IMR-90 (cell line): ENCODE measurements at regions not wholly inside any gene's neighbourhood (a gene's known extent, or its start where the extent isn't known, plus 50 kb on each side); places are given as distances from the start of the nearest gene placed in this dataset.

Source experiments
- BHLHE40 ChIP-seq: fragments of 150-350 bp; IDR thresholded peaks from 2 replicates; pipeline ENCODE4 v1.6.1; 2016; ENCODE audit warnings: mild to moderate bottlenecking, low read depth, low read length
- CEBPB ChIP-seq: IDR thresholded peaks from 2 replicates; pipeline ENCODE4 v1.6.1; 2012; ENCODE audit warnings: low read depth, low read length, improper control_type of control experiment
- ELK1 ChIP-seq: fragments of 150-350 bp; IDR thresholded peaks from 2 replicates; pipeline ENCODE4 v1.6.1; 2016; ENCODE audit warnings: low read depth, mild to moderate bottlenecking, low read length, moderate library complexity, borderline replicate concordance
- FOS ChIP-seq: fragments of 150-350 bp; IDR thresholded peaks from 2 replicates; pipeline ENCODE4 v1.6.1; 2016; ENCODE audit warnings: low read depth, low read length
- NFE2L2 ChIP-seq: fragments of 150-350 bp; IDR thresholded peaks from 2 replicates; pipeline ENCODE4 v1.6.1; 2016; ENCODE audit warnings: low read depth, mild to moderate bottlenecking, low read length
- POLR2A ChIP-seq: IDR thresholded peaks from 2 replicates; pipeline ENCODE4 v1.6.1; 2012; ENCODE audit warnings: mild to moderate bottlenecking, low read depth, low read length
- RCOR1 ChIP-seq: IDR thresholded peaks from 2 replicates; pipeline ENCODE4 v1.6.1; 2012; ENCODE audit warnings: mild to moderate bottlenecking, low read length, improper control_type of control experiment; ENCODE audit not compliant: insufficient replicate concordance
- SMC3 ChIP-seq: fragments of 150-350 bp; IDR thresholded peaks from 2 replicates; pipeline ENCODE4 v1.6.1; 2016; ENCODE audit warnings: low read depth, mild to moderate bottlenecking, antibody characterized with exemption, low read length, moderate library complexity
- USF2 ChIP-seq: fragments of 150-350 bp; IDR thresholded peaks from 2 replicates; pipeline ENCODE4 v1.6.1; 2017; ENCODE audit warnings: mild to moderate bottlenecking, antibody characterized with exemption, low read length, low read depth
- TF ChIP-seq, protein P1 (sequence below): conservative IDR thresholded peaks from 2 replicates; pipeline ENCODE4 v1.5.1; 2012; ENCODE audit warnings: mild to moderate bottlenecking, low read depth, low read length, improper control_type of control experiment

- TF ChIP-seq POLR2A: no peak
- TF ChIP-seq, protein P1, sequence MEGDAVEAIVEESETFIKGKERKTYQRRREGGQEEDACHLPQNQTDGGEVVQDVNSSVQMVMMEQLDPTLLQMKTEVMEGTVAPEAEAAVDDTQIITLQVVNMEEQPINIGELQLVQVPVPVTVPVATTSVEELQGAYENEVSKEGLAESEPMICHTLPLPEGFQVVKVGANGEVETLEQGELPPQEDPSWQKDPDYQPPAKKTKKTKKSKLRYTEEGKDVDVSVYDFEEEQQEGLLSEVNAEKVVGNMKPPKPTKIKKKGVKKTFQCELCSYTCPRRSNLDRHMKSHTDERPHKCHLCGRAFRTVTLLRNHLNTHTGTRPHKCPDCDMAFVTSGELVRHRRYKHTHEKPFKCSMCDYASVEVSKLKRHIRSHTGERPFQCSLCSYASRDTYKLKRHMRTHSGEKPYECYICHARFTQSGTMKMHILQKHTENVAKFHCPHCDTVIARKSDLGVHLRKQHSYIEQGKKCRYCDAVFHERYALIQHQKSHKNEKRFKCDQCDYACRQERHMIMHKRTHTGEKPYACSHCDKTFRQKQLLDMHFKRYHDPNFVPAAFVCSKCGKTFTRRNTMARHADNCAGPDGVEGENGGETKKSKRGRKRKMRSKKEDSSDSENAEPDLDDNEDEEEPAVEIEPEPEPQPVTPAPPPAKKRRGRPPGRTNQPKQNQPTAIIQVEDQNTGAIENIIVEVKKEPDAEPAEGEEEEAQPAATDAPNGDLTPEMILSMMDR: no peak
- no peak for TF ChIP-seq FOS
- TF ChIP-seq BHLHE40: no peak
- TF ChIP-seq ELK1: no peak
- no peak for TF ChIP-seq CEBPB
- TF ChIP-seq RCOR1: no peak
- no peak for TF ChIP-seq USF2
- TF ChIP-seq NFE2L2: no peak
- no peak for TF ChIP-seq SMC3
These were observed 135.5 kb downstream of the HAPSTR1 start for GRCh38 chr16:9226924-9227323.
